Vagina (tissue), 2 donors: ENCODE measurements at regions not wholly inside any gene's neighbourhood (a gene's known extent, or its start where the extent isn't known, plus 50 kb on each side); places are given as distances from the start of the nearest gene placed in this dataset.
A peak's percentile ranks its signal among the peaks of the same experiment; 100 is the strongest.

Experiments
- DNase-seq, 2 donors: peaks; one replicate each; pipeline ENCODE4 v3.0.0-alpha.2; 2017; ENCODE audit errors: extremely low spot score in 2 of 2
- H3K27ac ChIP-seq: fragments of 200-600 bp; sonication (generic); one replicate; pipeline ENCODE4 v1.5.1; 2019
- H3K27me3 ChIP-seq: fragments of 200-600 bp; sonication (generic); one replicate; pipeline ENCODE4 v1.5.1; 2019
- H3K36me3 ChIP-seq, 2 donors: fragments of 200-600 bp; sonication (generic); one replicate each; pipeline ENCODE4 v1.5.1; 2017 to 2019
- H3K4me1 ChIP-seq: fragments of 200-600 bp; sonication (generic); one replicate; pipeline ENCODE4 v1.5.1; 2019
- H3K4me3 ChIP-seq, 2 donors: fragments of 200-600 bp; sonication (generic); 1 replicate in 1 of 2; 2 replicates in 1 of 2; pipeline ENCODE4 v1.5.1; 2016 to 2019
- H3K9me3 ChIP-seq: fragments of 200-600 bp; sonication (generic); one replicate; pipeline ENCODE4 v1.5.1; 2019
- CTCF ChIP-seq, 3 experiments: fragments of 450-650 bp in 2 of 3; fragments of 200-600 bp in 1 of 3; sonication (generic) in 1 of 3; IDR thresholded peaks; one replicate each; pipeline ENCODE4 v1.5.1; 2017 to 2019; ENCODE audit warnings: antibody characterized with exemption in 3 of 3, mild to moderate bottlenecking in 2 of 3, moderate library complexity in 2 of 3
- POLR2A ChIP-seq, 2 donors: fragments of 450-650 bp; IDR thresholded peaks; one replicate each; pipeline ENCODE4 v1.6.1; 2017; ENCODE audit warnings: antibody characterized with exemption in 2 of 2, mild to moderate bottlenecking in 2 of 2, moderate library complexity in 2 of 2
- POLR2AphosphoS5 ChIP-seq, 2 donors: sonication (generic); formaldehyde crosslinking; IDR thresholded peaks; one replicate each; pipeline ENCODE4 v1.9.0; 2017; ENCODE audit warnings: antibody characterized with exemption in 2 of 2, mild to moderate bottlenecking in 2 of 2, low read depth in 1 of 2; ENCODE audit not compliant: insufficient read depth in 1 of 2
- intact Hi-C: fragments of 100-400 bp; cut with DNase I; formaldehyde crosslinking; loops from one replicate; pipeline ENCODE4 v1.15.1; 2023

GRCh38 chr15:92277776-92278175, 115.9 kb upstream of the ST8SIA2 start:
- Histone ChIP-seq H3K27ac (no peak overlapping the region), H3K27me3 (no peaks in the 10 kb centered on the region), H3K9me3 (no peaks in the 10 kb centered on the region), H3K4me3 (no peak overlapping the region), H3K4me1 (no peaks in the 10 kb centered on the region), H3K36me3 (no peaks in the 10 kb centered on the region)
- TF ChIP-seq POLR2A (IDR thresholded peaks at IDR 0.05), result no peak
- TF ChIP-seq CTCF (IDR thresholded peaks at IDR 0.05), result no peak
- TF ChIP-seq POLR2AphosphoS5 (IDR thresholded peaks at IDR 0.05; ENCODE audit: insufficient read depth in 1 of 2, low read depth in 1 of 2), result no peak
- intact Hi-C loops, result no loop called here
- DNase-seq, result no peak

- Histone ChIP-seq H3K4me1 (no peaks in the 10 kb centered on the region), H3K27me3 (no peaks in the 10 kb centered on the region), H3K27ac (no peak overlapping the region), H3K9me3 (no peaks in the 10 kb centered on the region), H3K36me3 (no peaks in the 10 kb centered on the region), H3K4me3 (no peak overlapping the region)
- TF ChIP-seq POLR2AphosphoS5 (IDR thresholded peaks at IDR 0.05; ENCODE audit: insufficient read depth in 1 of 2, low read depth in 1 of 2) (no peak), POLR2A (IDR thresholded peaks at IDR 0.05) (no peak), CTCF (IDR thresholded peaks at IDR 0.05) (no peak)
- intact Hi-C loops, result no loop called here
- no peak for DNase-seq
Observed at GRCh38 chr15:92283813-92284212, 109.9 kb upstream of the ST8SIA2 start.

GRCh38 chr15:92288755-92289154, 104.9 kb upstream of the ST8SIA2 start:
- Histone ChIP-seq H3K9me3 (no peaks in the 10 kb centered on the region), H3K4me3 (no peak overlapping the region), H3K36me3 (no peaks in the 10 kb centered on the region), H3K4me1 (no peaks in the 10 kb centered on the region), H3K27me3 (no peaks in the 10 kb centered on the region), H3K27ac (no peak overlapping the region)
- no peak for DNase-seq
- no peak for TF ChIP-seq POLR2A (IDR thresholded peaks at IDR 0.05)
- TF ChIP-seq POLR2AphosphoS5 (IDR thresholded peaks at IDR 0.05; ENCODE audit: insufficient read depth in 1 of 2, low read depth in 1 of 2), result no peak
- TF ChIP-seq CTCF (IDR thresholded peaks at IDR 0.05), result no peak
- intact Hi-C loops, result no loop called here

GRCh38 chr15:92289733-92290132, 103.9 kb upstream of the ST8SIA2 start:
- intact Hi-C loops, result no loop called here
- peak in 1 of 2 donors; percentile 11 for DNase-seq
- Histone ChIP-seq H3K27ac (no peak overlapping the region), H3K36me3 (no peaks in the 10 kb centered on the region), H3K4me3 (no peak overlapping the region), H3K4me1 (no peaks in the 10 kb centered on the region), H3K27me3 (no peaks in the 10 kb centered on the region), H3K9me3 (no peaks in the 10 kb centered on the region)
- TF ChIP-seq POLR2AphosphoS5 (IDR thresholded peaks at IDR 0.05; ENCODE audit: insufficient read depth in 1 of 2, low read depth in 1 of 2), result no peak
- no peak for TF ChIP-seq CTCF (IDR thresholded peaks at IDR 0.05)
- TF ChIP-seq POLR2A (IDR thresholded peaks at IDR 0.05), result no peak

GRCh38 chr15:92290359-92290992, 103.2 kb upstream of the ST8SIA2 start:
- no peak for TF ChIP-seq CTCF (IDR thresholded peaks at IDR 0.05)
- Histone ChIP-seq H3K27me3 (no peaks in the 10 kb centered on the region), H3K27ac (no peak overlapping the region), H3K36me3 (no peaks in the 10 kb centered on the region), H3K4me3 (no peak overlapping the region), H3K9me3 (no peaks in the 10 kb centered on the region), H3K4me1 (no peaks in the 10 kb centered on the region)
- peak; percentile 13 to 64 for DNase-seq
- intact Hi-C loops, result no loop called here
